ENCODE measurements at regions not wholly inside any gene's neighbourhood (a gene's known extent, or its start where the extent isn't known, plus 50 kb on each side); places are given as distances from the start of the nearest gene placed in this dataset.
"Not testable (repeated sequence)": the region's sequence is repeated elsewhere in the genome, so short reads cannot be mapped to it uniquely, and the experiment has no call there.

DNA sequence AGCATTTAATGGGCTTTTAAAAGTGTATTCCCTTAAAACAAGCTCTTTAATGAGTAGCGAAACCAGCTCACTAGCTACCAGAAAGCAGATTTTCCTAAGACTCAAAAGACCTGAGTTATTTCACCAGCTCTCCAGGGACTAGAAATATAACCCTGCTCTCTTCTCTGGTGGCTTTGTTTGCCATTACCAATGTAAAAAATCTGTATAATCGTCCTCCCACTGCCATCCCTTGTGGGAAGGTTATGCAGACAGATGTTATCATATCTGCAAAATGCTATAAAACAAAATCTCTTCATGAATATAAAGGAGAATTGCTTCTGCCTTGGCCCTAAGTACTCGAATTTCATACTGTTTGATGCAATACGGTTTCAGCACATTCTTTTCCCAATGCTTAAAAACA is 335.2 kb downstream of the NUP35 start:
- DNase-seq, result no peak

DNA sequence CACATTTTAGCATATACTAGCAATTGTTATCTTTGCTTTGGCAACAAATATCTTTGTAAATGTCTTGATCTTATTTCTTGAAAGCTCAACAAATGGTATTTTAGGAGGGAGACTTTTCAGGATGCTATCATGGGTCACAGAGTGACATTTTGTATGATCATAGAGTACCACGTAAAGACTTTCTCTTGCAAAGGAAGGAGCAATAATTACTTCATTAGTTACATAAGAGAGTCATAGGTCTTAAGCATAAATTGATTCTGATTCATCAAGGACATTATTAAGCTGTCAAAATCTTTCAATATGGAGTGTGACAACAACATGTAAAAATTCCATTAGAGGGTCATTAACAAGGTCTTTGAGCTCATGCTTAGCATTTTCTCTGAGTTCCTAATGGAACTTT is 339.6 kb downstream of the NUP35 start:
- DNase-seq, result no peak

GRCh38 chr2:183465048-183465447 is 340.8 kb downstream of the NUP35 start:
- no peak for DNase-seq

GRCh38 chr2:183474912-183475695 is 350.9 kb downstream of the NUP35 start:
- DNase-seq, result no peak

GRCh38 chr2:183476490-183476889 is 352.2 kb downstream of the NUP35 start:
- DNase-seq, result no peak

DNA sequence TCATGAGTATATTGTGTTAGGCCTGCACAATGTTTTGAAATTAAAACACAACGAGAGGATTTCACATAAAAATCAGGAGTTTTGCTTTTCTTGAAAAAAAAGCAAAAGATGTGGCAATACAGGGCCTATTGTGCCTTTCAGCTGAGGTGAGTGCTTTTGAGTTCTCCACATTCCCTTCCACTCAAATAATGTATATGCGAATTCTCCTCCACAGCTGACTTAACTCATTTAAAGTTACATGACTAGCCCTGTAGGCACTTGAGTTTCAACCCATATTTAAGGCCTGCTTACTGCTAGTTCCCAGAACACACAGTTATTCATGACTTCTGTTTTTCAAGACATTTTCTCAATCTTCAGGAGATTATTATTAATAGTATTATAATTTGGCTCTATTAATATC is 353.1 kb downstream of the NUP35 start:
- no peak for DNase-seq

GRCh38 chr2:183478941-183479595 is 354.8 kb downstream of the NUP35 start:
- not testable (repeated sequence) for DNase-seq

DNA sequence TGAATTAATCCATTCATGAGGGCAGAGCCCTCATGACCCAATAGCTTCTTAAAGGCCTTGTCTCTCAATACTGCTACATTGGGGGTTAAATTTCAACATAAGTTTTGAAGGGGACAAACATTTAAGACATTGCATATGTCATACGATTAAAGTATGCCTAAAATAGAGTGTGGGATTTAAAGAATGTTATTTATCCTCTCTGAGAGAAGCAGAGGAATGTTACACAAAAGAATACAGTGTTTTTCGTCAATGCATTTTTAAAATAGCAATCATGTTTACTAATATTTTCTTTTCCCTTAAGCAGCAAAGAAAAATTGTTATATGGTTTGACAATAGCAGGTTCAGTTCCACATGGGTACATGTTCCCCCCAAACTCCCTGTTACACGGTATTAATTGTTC is 363.1 kb downstream of the NUP35 start:
- DNase-seq, result no peak

DNA sequence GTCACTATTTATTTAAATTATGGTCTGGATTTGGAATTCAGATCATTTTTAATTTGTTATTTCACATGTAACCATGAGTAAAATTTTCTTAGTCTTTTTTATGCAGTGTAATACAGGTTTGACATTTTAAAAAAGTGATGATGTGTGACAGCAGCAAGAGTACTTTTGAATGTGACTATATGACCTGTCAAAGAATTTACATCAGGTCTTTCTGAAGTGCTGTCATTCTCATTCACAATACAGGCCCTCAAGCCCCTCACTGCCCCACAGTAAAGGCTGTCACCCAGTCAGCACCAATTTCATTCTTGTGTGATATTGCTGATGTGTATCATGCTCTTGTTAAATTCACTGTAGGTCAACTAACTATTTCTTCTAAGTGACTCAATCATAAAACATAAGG is 364.2 kb downstream of the NUP35 start:
- DNase-seq, result no peak

DNA sequence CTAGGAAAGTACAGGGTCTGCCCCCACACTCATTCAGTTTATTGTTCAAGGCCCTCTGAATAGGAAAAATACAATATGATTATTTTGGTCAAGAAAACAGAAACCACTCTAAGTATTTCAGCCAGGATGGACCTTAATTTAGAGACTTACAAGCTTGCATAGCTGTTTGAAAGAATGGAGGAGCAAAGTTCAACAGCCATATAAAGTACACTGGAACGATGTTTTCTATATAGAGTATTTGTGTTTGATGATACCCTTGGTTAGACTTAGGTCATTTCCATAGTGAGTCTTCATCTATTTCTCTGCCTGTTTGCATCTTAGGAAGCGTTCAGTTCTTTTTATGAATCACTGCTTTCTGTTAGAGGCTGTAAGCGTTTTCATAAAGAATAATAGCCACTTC is 366.2 kb downstream of the NUP35 start:
- no peak for DNase-seq

DNA sequence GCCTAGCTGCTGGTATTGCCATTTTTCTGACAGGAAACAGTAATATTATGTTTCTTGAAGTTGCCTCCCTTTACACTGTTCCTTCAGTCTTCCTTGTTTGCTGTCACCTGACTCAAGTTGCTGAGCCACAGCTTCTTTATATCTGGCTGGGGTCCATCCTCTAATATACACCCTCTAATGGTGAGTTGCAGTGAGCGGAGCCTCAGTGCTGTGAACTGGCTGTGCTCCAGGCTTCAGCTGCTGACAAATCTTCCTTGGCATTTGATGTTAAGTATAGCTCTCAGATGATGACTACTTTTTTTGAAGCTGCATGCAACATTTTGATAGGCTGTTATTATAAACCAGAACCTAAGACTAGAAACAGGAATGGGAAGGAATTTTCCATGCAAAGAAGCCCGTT is 366.7 kb downstream of the NUP35 start:
- DNase-seq, result no peak

DNA sequence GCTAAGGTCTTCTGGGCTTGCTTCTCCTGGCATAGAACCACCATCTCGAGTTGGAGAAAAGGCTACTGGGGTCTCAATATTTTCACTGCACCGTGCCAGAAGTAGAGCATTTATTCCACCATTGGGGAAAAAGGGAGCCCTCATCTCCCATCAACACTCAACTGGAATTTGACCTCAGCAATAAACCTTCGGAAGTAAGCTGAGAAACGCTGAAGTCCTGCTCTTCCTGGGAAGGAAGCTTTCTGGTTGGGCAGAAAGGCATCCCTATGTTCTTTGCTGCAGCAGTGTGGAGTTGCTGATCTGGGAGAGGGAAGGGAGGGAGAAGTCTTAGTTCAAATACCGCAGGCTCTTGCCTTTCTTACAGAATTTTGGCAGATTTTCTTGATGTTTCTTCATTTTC is 368.8 kb downstream of the NUP35 start:
- DNase-seq, result no peak

DNA sequence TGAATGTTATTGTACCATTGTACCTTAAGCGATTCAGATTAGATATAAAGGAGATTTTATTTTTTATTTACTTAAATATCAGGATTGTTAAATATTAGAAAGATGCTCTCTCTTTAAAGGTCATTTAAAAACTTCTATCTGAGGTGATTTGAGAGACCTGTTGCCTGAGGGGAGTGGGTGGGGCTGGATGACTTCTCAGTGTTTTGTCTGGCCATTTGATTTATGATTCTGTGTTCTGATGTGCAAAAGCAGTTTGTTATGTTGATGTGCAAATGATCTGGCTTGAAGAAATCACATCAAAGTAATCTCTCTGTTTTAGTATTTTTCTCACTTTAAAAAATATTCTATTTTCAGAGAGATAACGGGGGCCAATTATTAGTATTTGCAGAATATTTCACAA is 370.8 kb downstream of the NUP35 start:
- DNase-seq, result no peak

DNA sequence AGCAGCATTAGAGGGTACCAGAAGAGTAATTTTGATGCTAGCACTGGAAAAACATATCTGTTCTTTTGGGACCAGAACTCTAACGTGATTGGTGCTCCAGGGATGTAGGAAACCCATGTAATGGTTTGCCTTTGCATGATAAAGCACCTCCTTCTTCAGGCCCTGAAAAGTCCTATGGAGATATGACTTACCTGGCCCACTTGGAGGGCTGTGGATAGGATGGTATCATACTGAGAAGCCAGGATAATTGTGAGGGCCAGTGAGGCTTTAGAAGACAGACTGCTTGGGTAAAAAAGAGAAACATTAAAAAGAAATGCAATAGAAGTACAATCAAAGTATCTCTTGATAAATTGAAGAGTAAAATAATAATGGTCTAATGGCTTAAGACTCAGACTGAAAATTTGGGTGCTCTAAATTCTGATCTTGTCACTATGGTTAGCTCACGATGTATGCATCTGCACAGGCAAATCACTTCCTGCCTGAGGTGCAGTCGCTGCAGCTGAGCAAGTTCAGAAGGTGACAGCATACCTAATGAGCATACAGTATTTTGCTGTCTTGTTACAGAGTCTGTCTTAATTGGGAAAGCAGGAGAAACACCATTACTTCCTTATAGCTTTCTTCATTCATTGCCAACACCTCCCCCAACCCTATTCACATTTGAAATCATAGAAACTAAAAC is 371.5 kb downstream of the NUP35 start:
- no peak for DNase-seq

- DNase-seq, result no peak
Observed at GRCh38 chr2:183497861-183498260, 373.6 kb downstream of the NUP35 start.

GRCh38 chr2:183505911-183506310 is 381.7 kb downstream of the NUP35 start:
- DNase-seq, result no peak

DNA sequence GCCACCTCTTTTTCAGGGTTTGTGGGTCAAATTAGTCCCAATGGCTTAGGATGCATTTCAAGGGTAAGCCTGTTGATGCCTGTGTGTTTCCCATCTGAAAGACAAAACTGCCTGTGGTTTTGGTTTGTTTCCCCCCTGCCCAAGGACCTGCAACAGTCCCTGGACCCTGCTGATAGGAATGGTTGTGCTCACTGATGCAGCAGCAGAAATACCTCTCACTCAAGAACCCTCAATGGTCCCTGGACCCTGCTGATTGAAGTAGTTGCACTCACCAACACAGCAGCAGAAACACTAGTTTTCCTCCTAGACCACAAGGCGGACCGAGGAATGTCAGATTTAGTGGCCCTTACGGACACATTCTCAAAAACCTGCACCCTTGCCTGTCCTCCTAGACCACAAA is 386.9 kb downstream of the NUP35 start:
- DNase-seq, result no peak

GRCh38 chr2:183519371-183520056 is 395.3 kb downstream of the NUP35 start:
- no peak for DNase-seq

DNA sequence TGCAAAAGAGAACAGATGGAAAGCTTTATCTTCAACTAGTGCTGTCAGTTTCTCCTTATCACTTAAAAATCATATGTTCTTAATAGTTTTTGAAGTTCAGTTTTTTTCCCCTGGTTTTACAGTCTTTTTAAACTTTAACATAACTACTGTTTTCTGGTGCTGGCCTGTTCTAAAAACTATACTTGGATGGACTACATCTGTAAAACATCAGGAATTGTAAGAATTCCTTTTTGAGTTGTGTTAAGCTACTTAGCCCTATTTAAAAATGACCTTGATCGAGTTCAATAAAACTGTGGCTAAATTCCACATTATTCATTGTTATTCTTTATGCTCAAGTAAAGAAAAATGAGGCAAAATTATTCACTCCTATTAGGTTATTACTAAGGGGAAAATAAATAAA is 397.7 kb downstream of the NUP35 start:
- no peak for DNase-seq

DNA sequence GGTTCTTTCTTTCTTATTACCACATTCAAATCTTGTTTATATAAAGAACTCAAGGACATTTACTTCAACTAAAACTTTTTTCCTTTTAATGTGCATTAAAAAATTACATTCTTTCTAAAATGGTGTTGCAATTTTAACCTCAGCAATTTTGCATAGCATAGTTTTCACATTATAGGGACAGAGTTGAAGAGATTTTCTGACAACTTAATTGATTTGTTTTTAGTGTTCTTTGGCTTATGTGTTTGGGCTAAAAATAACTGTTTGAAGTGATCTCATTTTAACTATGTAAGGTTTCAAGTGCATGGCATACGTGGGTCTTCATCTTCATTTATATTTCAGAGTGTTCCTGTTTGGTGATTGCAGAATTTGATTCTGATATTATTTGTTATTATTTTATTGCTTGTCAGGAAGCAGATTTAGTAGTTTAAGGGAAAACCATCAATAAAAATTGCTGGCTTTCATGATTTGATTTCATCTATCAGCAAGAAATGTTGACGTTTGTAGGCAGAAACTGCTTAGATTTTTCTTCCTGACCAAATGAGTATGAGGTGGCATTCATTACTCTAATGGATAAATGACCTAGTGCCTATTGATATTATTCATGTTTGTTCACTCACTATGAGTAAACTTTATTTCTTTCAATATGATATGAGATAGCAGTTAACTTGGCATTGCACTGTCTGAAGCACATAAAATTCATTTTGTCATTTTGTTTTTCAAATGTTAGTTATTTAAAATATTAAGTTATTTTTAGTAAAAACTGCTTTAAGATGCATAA is 398.4 kb downstream of the NUP35 start:
- DNase-seq, result no peak

DNA sequence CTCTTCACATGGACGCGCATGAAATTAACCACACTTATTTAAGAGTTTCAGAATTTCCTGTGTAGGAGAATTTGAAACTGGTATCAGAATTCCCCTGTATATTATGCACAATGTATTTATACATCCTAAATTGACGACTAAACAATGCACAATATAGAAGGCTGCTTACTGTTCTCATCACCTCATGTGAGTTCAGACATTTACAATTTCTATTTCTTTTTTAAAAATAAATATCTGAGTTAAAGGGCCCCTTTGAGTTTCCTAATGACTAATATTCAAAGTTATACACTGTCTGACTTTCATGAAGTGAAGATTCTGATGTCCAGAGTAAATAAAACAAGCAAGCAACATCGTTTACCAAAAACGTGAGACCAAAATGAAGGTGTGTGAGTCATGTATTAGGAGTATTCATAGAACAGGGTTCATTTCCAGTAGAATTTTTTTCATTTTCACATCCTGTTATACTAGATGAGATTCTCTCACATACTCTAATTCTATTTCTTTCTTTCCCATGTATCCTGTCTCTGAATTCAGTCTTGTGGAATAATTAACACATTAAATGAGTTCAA is 406.2 kb downstream of the NUP35 start:
- no peak for DNase-seq

DNA sequence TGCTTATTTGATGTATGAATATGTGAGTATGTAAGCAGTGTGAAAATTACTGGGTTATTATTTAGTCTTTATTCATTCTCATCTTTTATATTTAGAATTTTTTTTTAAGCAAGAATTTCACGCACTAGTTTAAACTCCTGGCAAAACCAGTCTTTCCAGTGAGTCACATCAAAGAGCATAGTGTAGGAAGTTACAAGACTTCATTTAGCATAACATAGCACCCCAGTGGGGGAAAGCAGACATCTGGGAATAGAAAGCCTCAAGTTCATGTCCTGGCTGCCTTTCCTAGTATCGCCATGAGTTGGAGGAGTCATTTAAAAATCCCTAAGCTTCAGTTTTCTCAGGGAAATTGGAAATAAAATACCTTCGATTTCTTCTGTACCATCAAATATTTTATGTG is 408.3 kb downstream of the NUP35 start:
- DNase-seq, result no peak
